Glutamatergic neuron (in vitro differentiated cells): ENCODE measurements at regions not wholly inside any gene's neighbourhood (a gene's known extent, or its start where the extent isn't known, plus 50 kb on each side); places are given as distances from the start of the nearest gene placed in this dataset.

Experiments used
- DNase-seq: peaks from one replicate; pipeline ENCODE4 v3.0.0; 2022
- H3K27ac Mint-ChIP-seq: one replicate; pipeline ENCODE4 v1.8.0; 2020; ENCODE audit warnings: mild to moderate bottlenecking, mixed read lengths, inconsistent platforms; ENCODE audit not compliant: unreplicated experiment
- H3K27me3 Mint-ChIP-seq: one replicate; pipeline ENCODE4 v1.8.0; 2020; ENCODE audit warnings: mild to moderate bottlenecking, moderate library complexity, mixed read lengths, inconsistent platforms; ENCODE audit not compliant: unreplicated experiment
- H3K36me3 Mint-ChIP-seq: one replicate; pipeline ENCODE4 v1.8.0; 2020; ENCODE audit warnings: mild to moderate bottlenecking, mixed read lengths, inconsistent platforms; ENCODE audit not compliant: unreplicated experiment
- H3K4me1 Mint-ChIP-seq: one replicate; pipeline ENCODE4 v1.8.0; 2020; ENCODE audit warnings: mild to moderate bottlenecking, low read depth, mixed read lengths, inconsistent platforms; ENCODE audit not compliant: unreplicated experiment
- H3K4me3 Mint-ChIP-seq: one replicate; pipeline ENCODE4 v1.8.0; 2020; ENCODE audit warnings: mild to moderate bottlenecking, mixed read lengths, inconsistent platforms; ENCODE audit not compliant: unreplicated experiment
- H3K9me3 Mint-ChIP-seq: one replicate; pipeline ENCODE4 v1.8.0; 2020; ENCODE audit warnings: mild to moderate bottlenecking, moderate library complexity, mixed read lengths, inconsistent platforms; ENCODE audit not compliant: unreplicated experiment
- CTCF ChIP-seq: fragments of 200-600 bp; sonication (generic); IDR thresholded peaks from one replicate; pipeline ENCODE4 v1.5.0; 2021; ENCODE audit not compliant: partially characterized antibody, unreplicated experiment

- peaks cover 5% of the 10 kb centered on the region for H3K4me1 Mint-ChIP-seq
Measured at GRCh38 chr3:193989186-193989585, 146.8 kb upstream of the HES1 start.

GRCh38 chr3:193991666-193992424, 144.1 kb upstream of the HES1 start:
- peaks cover 7% of the 10 kb centered on the region for H3K4me1 Mint-ChIP-seq
- no peaks in the 10 kb centered on the region for H3K36me3 Mint-ChIP-seq
- H3K27ac Mint-ChIP-seq: no peak overlapping the region
- H3K27me3 Mint-ChIP-seq: no peaks in the 10 kb centered on the region
- H3K4me3 Mint-ChIP-seq: no peak overlapping the region
- no peak for TF ChIP-seq CTCF
- H3K9me3 Mint-ChIP-seq: peaks cover 1% of the 10 kb centered on the region
- no peak for DNase-seq

More at GRCh38 chr3:193989186-193989585, 146.8 kb upstream of the HES1 start:
- no peak for DNase-seq
- TF ChIP-seq CTCF: no peak
- H3K4me3 Mint-ChIP-seq: no peak overlapping the region
- no peaks in the 10 kb centered on the region for H3K27me3 Mint-ChIP-seq
- H3K27ac Mint-ChIP-seq: no peak overlapping the region
- H3K9me3 Mint-ChIP-seq: peaks cover 1% of the 10 kb centered on the region
- no peaks in the 10 kb centered on the region for H3K36me3 Mint-ChIP-seq

- H3K27ac Mint-ChIP-seq: no peak overlapping the region
- H3K9me3 Mint-ChIP-seq: peaks cover 1% of the 10 kb centered on the region
- no peaks in the 10 kb centered on the region for H3K36me3 Mint-ChIP-seq
- no peak overlapping the region for H3K4me3 Mint-ChIP-seq
- TF ChIP-seq CTCF: no peak
- H3K4me1 Mint-ChIP-seq: peaks cover 11% of the 10 kb centered on the region
- H3K27me3 Mint-ChIP-seq: no peaks in the 10 kb centered on the region
- DNase-seq: no peak
Measured at GRCh38 chr3:193992425-193993037, 143.4 kb upstream of the HES1 start.

GRCh38 chr3:193996221-193996620, 139.7 kb upstream of the HES1 start:
- no peak for DNase-seq
- H3K4me1 Mint-ChIP-seq: peaks cover 14% of the 10 kb centered on the region
- H3K9me3 Mint-ChIP-seq: no peaks in the 10 kb centered on the region
- no peaks in the 10 kb centered on the region for H3K36me3 Mint-ChIP-seq
- TF ChIP-seq CTCF: no peak
- H3K27me3 Mint-ChIP-seq: no peaks in the 10 kb centered on the region
- no peak overlapping the region for H3K4me3 Mint-ChIP-seq
- H3K27ac Mint-ChIP-seq: no peak overlapping the region

- H3K27me3 Mint-ChIP-seq: no peaks in the 10 kb centered on the region
- no peaks in the 10 kb centered on the region for H3K36me3 Mint-ChIP-seq
- no peak overlapping the region for H3K27ac Mint-ChIP-seq
- DNase-seq: no peak
- peaks cover 2% of the 10 kb centered on the region for H3K9me3 Mint-ChIP-seq
- TF ChIP-seq CTCF: no peak
- H3K4me3 Mint-ChIP-seq: no peak overlapping the region
- H3K4me1 Mint-ChIP-seq: peaks cover 14% of the 10 kb centered on the region
Measured at GRCh38 chr3:193996641-193997089, 139.3 kb upstream of the HES1 start.
